HG02642 (cell line): ENCODE measurements at regions not wholly inside any gene's neighbourhood (a gene's known extent, or its start where the extent isn't known, plus 50 kb on each side); places are given as distances from the start of the nearest gene placed in this dataset.

ENCODE experiments used
- ATAC-seq: cut with Tn5 transposase; IDR thresholded peaks from one replicate; pipeline ENCODE4 v1.9.1; 2021; ENCODE audit warnings: mild to moderate bottlenecking; ENCODE audit not compliant: unreplicated experiment, poor library complexity

DNA sequence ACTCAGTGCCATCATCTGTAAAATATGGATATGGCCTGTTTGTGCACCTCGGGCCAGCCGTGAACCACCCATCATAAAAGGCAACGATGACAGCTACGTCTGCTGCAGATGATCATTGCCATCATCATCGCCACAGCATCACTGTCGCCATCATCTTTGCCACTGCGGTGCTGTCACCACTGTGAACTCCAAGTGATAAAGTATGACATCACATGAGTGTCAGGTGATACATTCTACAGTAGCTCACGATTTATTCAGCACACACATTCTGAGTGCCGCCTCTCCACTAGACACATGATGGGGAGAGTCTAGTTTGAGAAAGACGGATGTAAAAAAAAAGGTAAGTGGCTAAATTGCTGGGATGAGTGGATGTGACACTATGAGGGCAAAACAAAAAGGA lies 755.4 kb upstream of the RAB6C start:
- no peak for ATAC-seq

DNA sequence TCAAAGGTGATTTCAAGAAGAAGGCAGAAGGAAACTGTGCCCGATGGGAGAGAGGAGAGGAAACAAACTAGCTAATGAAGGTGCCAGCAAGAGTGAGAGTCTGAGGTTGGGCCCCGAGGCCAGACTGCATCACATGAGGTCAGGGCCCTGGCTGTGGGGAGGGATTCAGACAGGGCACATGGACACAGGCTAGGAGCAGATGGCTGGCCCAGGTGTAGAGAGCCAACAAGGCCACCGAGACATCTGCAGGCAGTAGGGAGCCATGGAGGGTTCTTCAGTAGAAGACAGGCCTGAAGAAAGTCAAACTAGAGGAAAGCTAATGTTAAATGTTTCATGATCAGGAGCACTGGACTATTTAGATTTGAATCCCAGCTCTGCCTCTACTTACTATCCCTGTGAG lies 755.0 kb upstream of the RAB6C start:
- ATAC-seq: no peak

- no peak for ATAC-seq
Measured at GRCh38 chr2:129229196-129229595, 750.3 kb upstream of the RAB6C start.

- no peak for ATAC-seq
Measured at GRCh38 chr2:129229830-129230441, 749.5 kb upstream of the RAB6C start.

GRCh38 chr2:129231924-129232323 lies 747.5 kb upstream of the RAB6C start:
- ATAC-seq: no peak

DNA sequence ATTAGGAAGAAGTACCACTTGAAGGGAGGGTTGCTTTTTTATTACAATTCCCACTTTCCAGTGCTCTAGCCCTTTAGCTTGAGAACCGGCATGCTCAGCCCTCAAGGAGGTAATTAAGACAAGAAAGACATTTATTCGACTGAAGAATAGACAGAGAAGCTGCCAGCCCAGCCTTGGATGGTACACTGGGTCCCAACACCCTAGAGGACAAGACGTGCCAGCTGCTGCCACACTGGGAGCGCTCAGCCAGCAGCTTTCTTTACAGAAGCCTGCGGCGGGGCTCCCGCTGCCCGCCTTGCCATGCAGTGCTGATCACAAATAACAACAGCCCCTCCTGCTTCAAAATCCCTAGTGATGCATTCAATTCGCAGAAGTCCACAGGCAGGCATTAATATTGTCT lies 746.3 kb upstream of the RAB6C start:
- no peak for ATAC-seq

DNA sequence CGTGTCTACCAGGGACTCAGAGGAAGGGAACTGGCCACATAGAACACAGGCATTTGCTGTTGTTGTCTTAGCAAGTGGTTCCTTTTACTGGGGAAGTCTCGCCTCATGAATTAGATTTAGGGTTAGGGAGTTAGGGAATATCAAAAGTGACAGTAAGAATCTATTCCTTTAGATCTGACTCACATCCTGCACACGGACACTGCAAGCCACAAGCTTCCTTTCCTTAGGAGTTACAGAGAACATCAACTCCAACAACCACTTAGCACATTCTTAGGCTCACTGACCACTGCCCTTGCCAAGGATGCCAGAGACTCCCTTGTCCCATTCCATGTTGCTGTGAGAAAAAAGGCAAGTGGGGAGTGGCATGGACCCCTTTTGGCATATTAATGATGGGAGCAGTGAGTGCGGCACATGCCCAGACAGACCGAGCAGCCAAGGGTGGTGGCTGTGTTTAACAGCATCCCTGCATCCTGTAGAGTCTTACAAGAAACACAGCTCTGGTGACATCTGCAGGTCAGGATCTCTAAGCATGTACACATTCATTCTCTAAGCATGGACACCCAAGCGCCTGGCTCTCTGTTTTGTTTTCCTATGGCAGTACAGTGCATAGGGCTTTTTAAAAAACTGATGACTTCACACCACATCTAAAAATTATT lies 745.6 kb upstream of the RAB6C start:
- no peak for ATAC-seq

- ATAC-seq: no peak
Measured at GRCh38 chr2:129236601-129237000, 742.9 kb upstream of the RAB6C start.

DNA sequence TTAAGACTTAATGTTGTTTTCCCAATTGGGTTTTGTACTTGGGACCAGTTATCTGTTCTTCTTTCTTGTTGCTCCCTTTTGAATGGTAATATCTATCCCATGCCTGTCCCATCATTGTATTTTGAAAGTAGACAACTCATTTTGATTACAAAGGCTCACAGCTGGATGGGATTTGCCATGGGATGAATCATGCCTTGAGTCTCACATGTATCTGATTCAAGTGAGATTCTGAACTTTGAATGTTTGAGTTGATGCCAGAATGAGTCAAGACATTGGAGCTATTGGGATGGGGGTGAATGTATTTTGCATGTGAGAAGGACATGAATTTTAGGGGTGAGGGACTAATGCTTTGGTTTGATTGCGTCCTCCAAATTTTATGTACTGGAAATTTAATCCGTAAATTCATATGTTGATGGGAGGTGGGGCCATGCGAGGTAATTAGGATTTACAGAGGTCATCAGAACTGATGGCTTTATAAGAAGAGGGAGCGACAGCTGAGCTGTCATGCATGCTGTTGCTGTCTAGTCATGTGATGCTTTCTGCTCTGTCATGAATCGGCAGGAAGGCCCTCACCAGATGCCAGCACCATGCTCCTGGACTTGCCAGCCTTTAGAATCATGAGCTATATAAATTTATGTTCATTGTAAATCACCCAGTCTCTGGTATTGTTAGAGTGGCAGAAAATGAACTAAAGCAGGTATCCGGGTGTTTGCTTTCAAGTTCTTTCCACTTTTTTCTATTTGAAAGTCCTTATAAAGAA lies 741.3 kb upstream of the RAB6C start:
- no peak for ATAC-seq

GRCh38 chr2:129239141-129239540 lies 740.3 kb upstream of the RAB6C start:
- ATAC-seq: no peak

GRCh38 chr2:129240061-129240460 lies 739.4 kb upstream of the RAB6C start:
- no peak for ATAC-seq

DNA sequence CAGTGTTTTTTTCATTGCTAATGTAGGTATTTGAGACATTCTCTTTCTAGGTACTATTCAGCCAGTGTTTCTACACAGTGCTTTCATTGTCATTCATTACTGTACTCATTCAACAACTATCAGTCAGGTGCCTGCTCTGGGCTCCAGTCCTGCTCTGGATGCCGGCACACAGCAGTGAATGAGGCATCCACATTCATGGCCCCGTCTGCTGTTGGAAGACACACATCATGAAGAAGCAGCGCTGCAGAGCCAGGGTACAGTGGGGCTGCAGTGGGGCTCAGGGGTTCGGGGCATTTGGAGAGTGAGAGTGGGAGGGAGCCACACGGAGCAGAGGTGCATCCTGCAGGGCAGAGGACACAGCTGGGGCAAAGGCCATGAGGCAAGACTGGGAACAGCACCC lies 737.2 kb upstream of the RAB6C start:
- no peak for ATAC-seq

GRCh38 chr2:129247751-129248150 lies 731.7 kb upstream of the RAB6C start:
- no peak for ATAC-seq

DNA sequence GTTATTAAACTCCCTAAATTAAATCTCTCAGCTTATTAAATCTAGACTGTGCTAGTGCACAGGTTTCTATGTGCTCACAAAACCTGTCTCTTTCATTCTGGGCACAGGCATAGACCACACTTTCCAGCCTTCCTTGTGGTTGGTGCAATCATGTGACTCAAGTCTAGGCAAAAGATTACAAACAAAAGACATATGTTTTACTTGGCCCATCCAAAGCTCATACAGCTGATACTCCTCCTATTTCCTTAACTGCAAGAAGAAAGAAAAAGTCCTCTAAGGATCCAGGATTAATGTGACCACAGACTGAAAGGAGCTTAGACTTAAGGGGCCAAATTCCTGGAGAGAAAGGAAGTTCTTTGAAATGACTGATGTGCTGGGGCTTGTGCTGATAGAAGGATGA lies 731.3 kb upstream of the RAB6C start:
- ATAC-seq: no peak

- no peak for ATAC-seq
Measured at GRCh38 chr2:129252781-129253460, 726.5 kb upstream of the RAB6C start.

DNA sequence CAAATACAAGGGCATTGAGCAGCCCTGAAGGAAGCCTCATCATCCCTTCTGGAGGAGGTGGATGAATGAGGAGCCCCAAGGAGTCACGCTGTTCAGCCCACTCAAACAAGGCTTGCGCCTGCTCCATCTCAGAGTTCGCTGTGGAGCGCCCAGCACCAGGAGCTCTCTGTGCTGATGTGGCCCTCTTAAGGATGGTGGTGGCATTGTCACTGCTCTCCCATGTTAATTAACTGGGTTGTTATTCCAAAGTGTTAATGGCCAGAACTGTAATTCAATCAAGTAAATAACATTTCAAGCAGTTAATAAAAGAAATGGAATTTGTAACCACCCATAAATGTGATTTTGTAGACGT lies 726.0 kb upstream of the RAB6C start:
- ATAC-seq: no peak

GRCh38 chr2:129254718-129255117 lies 724.7 kb upstream of the RAB6C start:
- ATAC-seq: no peak

DNA sequence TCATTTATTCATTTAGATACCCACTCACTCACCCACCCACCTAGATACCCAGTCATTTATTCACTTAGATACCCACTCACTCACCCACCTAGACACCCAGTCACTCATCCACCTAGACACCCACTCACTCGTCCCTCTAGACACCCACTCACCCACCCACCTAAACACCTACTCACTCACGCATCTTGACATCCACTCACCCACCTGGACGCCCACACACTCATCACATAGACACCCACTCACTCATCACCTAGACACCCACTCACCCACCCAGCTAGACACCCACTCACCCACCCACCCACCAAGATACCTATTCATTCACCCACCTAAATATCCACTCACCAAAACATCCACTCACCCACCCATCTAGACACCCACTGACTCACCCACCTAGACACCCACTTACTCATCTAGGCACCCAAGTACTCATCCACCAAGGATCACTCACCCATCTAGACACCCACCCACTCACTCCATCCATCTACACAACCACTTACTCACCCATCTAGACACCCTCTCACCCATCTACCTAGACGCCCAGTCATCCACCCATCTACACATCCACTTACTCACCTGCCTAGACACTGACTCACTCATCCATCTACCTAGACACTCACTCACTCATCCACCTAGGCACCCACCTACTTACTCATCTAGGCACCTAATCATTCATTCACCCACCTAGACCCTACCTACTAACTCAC lies 723.7 kb upstream of the RAB6C start:
- no peak for ATAC-seq

- ATAC-seq: no peak
Measured at GRCh38 chr2:129256642-129257041, 722.8 kb upstream of the RAB6C start.

DNA sequence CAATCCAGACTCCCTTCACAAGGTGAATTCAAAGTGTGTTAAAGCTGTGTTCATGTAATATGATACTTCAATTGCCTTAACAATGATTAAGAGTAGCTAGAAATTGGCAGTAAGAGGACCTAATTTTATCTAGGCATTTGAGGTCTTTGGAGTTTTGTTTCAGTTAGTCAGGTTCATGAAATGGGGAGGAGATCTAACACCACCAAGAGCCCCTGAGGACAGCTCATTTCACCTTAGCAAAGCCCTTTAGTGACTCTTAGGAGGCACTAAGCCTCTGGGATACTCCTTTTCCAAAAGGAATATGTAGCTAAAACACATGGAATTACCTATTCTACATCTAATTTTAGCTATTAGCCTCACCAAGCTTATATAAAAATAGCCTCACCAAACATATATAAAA lies 716.5 kb upstream of the RAB6C start:
- ATAC-seq: no peak

- no peak for ATAC-seq
Measured at GRCh38 chr2:129263939-129264338, 715.5 kb upstream of the RAB6C start.
